Hematopoietic multipotent progenitor cell treated with erythropoietin and hydrocortisone succinate and interleukin-3 and kit ligand, for 15 days (in vitro differentiated cells): ENCODE measurements at regions not wholly inside any gene's neighbourhood (a gene's known extent, or its start where the extent isn't known, plus 50 kb on each side); places are given as distances from the start of the nearest gene placed in this dataset.
"Not testable (repeated sequence)": the region's sequence is repeated elsewhere in the genome, so short reads cannot be mapped to it uniquely, and the experiment has no call there.

Experiments
- DNase-seq: peaks from one replicate; pipeline ENCODE4 v3.0.0-alpha.2; 2015; ENCODE audit warnings: low spot score

DNA sequence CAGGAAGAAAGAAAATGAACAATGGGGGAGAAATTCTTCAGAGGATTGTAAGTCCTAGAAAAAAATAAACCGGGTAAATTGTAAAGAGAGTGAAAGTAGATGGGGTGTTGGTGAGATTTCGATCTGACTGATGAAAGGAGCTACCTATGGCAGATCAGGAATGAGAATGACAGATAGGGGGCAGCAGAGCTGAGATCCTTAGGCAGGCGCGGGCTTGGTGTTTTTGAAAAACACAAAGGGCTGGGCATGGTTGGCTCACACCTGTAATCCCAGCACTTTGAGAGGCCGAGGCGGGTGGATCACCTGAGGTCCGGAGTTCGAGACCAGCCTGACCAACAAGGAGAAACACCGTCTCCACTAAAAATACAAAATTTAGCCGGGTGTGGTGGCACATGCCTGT, 1468.6 kb upstream of the SLC10A2 start:
- no peak for DNase-seq

DNA sequence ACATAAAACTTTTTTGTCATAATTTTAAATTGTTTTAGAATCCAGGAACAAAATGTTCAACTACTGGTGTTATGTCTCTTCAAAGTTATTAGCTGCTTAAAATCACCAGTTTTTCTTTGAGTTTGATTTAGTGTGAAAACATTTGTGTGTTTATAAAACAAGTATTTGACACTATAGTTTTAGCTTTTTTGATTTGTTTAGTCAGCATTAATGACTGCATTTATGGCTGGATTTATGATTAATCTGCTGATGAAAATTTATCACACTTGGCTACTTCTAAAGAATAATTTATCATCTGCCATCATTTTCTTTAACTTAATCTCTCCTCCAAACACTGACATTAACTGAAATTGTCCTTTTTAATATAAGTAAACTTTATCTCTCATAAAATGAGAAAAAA, 1465.9 kb upstream of the SLC10A2 start:
- DNase-seq = no peak

DNA sequence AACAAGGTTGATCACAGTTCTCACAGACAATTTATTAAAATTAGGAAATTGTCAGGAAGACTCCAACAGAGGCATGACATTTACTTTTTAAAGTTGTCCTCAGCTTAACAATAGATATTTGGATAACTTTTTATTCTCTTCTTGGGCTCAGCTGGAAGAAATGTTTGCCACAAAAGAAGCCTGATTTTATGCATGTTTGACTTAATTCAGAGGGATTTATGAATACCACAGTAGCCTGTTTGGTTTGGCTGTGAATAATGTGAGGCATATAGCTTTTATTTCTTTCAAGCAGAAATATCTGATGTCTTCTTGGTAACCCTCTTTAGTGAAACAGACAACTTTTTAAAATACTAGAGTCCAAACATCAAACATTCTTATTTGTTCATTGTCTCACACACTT, 1464.5 kb upstream of the SLC10A2 start:
- no peak for DNase-seq

DNA sequence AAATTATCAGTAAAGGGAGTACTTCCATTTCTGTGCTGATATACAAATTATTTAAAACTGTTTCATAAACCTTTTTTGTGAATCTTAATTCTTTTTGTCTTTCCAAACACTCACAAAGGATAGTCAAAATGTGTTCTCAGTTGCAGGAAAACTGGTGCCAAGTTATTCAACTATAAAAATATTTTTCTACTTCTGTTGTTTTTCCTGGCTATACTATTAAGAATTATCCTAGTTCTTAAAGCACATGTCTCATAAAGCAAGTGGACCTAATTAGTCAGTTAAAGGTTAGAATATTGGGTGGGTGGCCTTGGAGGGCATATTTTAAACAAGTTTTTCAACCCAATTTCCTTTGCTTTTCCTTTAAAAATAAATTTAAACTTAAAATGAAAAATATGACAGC, 1460.3 kb upstream of the SLC10A2 start:
- no peak for DNase-seq

DNA sequence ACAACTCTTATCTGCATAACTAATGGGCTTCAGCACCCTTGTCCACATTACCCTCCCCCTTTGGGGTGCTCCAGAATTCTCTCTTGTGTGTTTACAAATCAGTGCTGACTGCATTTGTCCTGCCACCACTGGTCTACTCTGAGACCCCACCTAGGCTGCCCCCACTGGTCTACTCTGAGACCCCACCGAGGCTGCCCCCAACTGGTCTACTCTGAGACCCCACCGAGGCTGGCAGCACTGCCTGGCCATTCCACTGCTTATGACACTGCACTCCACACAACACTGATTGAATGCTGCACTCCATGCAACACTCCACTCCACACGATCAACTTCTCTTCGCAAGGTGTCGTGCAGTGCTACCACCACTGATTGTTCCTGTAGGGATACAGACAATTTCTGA, 1459.2 kb upstream of the SLC10A2 start:
- no peak for DNase-seq

DNA sequence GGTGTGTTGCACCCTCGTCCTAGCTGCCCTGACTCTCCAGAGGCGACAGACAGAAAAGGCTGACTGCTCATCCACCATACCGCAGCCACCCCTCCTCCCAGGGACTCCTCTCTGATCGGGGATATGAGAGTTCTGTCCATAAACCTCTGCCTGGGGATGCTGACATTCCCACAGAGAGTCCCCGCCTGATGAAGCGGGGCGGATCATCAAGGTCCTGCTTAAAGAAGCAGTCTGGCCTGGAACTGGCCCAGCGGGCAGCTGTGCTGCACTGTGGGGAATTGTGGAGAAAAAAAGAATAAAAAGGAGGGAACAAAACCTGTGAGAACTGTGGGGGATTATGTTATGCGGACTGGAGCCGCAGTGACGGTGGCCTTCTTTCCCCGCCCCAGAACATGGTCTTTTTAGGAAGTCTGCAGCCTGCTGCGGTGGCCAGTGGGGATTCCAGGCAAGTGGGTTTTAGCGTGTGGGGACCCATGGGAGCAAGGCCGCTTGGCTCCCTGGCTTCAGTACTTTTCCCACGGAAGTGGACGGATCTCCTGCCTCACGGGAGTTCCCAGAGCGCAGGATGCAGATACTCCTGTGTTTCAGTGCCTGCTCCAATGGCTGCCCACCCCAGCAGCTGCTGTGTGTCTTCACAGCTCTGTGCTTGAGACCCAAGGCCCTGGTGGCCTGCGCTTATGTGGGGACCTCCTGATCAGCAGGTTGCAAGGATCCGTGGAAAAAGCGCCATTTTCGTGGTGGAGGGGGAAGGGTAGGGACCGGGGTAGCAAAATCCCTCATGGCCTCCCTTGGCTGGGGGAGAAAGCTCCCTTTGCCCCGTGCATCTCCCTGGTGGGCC, 1456.2 kb upstream of the SLC10A2 start:
- DNase-seq = no peak

DNA sequence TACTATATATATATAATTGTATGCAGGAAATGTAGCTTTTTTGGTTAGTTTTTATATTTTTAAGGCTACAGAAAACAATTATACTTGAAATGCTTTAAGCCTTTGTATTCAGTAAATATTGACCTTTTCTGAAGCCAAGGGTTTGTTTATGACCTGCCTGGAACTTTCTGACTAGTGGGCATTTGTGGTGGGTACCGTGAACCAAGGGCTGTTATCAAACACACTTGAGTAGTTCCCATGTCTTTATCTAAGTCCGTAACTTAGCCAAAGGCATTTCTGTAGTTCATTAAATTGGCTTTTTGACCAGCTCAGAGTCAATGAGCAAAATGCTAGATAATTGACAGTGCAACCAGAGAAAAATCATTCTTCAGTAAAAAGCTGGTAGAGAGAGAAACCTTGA, 1444.2 kb upstream of the SLC10A2 start:
- no peak for DNase-seq

DNA sequence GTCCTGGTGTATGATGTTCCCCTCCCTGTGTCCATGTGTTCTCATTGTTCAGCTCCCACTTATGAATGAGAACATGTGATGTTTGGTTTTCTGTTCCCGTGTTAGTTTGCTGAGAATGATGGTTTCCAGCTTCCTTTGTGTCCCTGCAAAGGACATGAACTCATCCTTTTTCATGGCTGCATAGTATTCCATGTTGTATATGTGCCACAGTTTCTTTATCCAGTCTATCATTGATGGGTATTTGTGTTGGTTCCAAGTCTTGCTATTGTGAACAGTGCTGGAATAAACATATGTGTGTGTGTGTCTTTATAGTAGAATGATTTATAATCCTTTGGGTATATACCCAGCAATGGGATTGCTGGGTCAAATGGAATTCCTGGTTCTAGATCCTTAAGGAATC, 1427.3 kb upstream of the SLC10A2 start:
- not testable (repeated sequence) for DNase-seq

DNA sequence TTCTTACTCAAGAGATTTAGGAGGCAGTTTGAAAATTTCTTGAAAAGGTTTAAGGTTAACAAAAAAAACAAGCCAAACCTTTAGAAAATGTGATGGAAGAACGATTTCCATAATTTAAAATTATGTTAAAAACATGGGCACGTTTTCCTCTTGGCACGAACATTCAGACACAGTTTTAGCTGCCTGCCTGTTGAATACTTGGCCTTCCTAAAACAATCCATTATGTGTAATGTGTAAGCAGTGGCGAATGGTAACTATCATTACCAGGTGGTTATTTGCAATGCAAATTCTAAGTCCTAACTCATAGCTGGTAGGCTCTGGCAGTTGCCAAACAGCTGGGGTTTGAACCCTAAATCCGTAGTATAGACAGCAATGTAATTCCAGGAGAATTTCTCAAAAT, 1425.7 kb upstream of the SLC10A2 start:
- DNase-seq = no peak

DNA sequence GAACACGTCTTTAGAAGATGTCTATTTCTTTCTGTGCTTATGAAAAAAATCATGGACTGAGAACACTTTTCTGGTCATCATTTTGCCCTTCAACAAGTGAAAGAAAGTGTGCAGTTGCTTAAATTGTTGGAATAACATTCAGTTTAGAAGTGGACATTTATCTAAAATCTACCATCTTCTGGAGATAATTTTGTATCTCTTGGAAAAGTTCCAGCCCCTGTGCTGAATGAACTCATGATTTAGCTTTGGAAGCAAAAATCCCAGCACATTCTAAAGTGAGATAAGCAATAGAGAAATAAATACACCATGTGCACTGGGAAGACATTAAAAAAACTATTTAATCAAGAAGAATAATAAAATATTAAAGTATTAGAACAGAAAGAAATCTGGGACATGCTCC, 1420.8 kb upstream of the SLC10A2 start:
- no peak for DNase-seq

DNA sequence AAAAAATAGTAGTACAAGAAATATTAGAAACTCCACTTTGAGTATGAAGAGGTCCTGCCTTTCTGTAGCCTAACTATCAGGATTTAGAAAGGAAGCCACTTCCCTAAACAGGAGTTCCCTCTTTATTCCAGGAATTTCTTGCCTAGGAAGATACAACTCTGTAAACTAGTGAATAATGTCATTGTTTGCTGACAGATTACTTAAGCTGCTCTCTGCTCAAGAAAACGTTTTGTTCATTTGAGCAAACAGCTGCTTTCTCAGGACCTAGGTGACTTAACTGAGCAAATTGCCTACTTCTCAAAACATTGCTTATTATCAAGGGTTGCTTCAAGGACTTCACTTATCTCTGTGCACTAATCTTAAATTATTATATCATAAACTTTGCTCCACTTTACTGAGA, 1419.4 kb upstream of the SLC10A2 start:
- no peak for DNase-seq

DNA sequence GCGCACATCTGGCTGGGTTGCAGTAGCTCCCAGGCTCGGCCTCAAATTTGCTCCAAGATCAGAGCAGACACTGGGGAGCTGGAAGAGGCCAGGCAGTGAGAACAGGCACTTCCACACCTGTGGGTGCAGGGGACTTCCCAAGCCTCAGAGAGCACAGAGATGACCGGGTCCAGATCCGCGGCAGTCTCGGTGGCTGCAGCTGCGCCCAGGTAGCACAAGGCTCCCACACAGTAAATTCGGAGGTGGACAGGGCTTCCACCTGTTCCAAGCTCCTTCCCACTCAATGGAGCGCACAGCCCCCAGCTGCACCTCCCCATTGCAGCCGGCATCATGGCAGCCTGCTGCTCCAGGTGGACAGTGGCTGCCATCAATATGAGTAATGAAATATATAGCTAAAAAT, 1417.4 kb upstream of the SLC10A2 start:
- no peak for DNase-seq

DNA sequence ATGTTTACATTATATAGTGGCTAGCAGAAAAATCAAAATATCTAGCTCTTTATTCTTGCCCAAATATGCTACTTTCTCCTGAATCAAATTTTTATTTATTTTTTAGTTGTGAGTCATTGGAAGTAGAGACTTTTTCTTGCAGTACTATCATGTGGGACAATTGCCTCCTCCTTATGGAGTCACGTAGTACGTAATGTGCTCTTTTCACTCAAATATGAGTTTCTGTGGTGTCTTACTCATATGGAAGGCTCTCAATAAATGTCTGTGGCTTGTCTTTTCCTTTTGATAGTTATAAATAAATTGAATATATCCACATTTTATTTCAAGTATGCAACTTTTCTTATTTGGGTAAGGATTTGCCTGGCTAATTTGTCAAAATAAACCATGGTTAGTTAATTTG, 1411.0 kb upstream of the SLC10A2 start:
- no peak for DNase-seq

DNA sequence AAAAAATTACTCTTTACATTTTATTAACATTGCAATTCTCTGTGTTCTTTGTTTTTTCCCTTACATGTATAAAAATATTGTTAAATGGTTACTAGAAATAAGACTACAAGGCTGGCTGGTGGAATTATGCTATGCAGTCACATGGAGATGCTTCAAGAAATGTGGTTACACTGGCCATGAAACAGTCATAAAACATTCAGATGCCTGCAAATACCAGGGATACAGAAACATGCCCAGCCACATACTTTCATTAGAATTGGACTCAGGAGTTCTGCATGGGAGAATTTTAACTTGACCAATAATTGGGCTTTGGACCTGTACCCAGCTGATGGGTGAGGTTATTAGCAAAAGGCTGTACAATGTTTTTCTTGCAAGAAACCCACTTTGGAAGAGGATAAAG, 1407.7 kb upstream of the SLC10A2 start:
- DNase-seq = no peak

DNA sequence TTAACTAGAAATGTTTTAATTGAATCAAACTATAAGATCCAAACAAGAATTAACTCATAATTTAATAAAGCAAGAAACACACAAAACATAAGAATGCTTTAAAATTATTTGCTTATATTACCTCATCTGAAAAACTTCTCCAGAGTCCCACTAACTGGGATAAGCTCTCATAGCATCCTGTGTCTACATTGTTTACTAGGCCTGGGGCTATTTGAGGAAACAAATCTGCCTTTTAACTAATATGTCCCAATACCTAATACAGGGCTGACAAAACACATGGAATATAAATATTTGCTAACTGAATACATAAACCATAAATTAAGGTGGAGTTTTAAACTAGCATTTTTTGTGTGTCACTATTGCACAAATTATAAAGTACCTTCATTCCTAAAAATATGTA, 1399.8 kb upstream of the SLC10A2 start:
- DNase-seq = no peak

DNA sequence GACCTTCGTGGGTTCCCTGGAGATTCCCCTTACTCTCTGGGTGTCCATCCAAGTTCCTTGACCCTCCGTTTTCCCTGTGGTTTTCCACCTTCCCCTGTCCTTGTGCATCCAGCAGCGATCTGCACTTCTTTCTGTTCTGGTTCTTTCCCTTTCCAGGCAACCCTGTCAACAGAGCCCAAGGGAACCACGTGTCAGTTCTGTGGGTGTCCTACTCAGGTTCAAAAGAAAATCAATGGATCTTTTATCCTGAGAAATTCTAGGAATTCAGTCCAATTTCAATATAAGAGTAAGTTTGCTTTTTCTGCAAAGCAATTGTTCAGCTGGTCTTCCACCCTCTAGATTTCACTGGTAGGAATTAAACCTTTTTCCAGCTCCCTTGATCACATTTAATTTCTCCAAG, 1394.8 kb upstream of the SLC10A2 start:
- no peak for DNase-seq

DNA sequence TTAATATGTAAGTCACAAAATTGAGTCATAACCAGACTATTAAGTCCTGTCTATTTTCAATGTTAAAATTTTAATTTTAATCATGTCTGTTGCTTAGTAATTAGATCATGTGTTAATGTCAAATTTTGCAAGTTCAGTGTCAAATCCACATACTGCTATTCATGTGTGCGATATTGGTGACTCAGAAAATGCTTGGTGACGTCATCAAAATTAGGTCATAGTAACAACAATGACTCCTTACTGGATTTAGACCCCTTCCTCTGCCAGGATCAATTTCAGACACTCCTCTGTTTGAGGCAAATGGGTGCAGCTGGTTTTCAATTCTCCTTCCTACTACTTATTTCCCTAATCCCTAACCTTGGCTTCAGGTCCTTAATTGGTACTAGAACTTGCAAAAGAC, 1394.3 kb upstream of the SLC10A2 start:
- no peak for DNase-seq

DNA sequence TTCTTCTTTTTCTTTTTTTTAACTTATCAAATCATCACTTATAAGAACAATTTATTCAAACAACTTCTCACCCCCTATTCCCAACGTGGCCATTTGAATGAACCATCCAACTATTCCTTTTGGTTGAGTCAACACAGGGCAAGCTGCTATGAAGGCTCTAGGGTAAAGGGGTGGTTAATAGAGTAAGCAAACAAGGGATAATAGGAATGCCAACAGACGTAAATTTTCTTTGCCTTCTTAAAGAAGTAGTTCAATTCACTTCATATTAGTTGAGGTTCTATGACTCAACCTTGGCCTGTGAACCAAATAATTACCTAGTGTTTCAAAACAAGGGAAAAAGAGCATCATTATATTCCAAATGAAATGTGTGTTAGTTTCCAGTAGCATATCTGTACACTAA, 1383.8 kb upstream of the SLC10A2 start:
- no peak for DNase-seq

DNA sequence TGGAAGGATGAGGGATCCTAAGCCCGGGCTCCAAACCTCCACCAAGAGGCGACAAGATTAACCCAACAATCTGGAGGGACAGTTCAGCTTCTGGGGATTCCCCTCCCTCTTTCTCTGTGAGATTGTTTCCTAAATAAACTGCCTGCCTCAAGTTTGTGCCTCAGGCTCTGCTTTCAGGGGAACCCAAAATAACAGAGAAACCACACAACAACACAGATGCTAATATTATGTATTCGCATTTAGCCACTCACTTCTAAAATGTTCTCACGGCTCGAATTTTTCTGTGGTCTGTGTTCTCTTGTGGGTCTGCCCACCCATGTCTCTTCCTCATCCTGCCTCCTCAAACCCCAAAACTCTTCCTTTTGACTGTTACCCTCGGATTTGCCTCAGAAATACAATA, 1381.1 kb upstream of the SLC10A2 start:
- DNase-seq = no peak

DNA sequence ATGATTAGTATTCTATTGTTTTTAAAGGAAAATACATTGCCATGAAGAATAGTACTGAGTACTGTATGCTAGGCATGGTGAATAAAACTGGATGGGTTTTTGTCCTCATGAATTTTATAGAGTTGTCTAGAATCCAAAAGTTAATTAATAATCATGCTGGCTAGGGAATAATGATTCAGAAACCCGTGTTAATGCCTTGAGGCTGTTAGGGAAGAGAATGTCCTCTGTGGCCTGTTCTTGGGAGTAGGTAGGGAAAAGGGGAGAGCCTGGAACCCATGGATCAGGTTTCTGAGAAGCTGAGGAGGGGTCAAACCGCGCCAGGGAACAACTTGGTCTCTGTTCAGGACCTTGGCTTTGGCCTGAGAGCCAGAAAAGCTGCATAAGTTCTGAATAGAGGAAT, 1376.3 kb upstream of the SLC10A2 start:
- DNase-seq = no peak

DNA sequence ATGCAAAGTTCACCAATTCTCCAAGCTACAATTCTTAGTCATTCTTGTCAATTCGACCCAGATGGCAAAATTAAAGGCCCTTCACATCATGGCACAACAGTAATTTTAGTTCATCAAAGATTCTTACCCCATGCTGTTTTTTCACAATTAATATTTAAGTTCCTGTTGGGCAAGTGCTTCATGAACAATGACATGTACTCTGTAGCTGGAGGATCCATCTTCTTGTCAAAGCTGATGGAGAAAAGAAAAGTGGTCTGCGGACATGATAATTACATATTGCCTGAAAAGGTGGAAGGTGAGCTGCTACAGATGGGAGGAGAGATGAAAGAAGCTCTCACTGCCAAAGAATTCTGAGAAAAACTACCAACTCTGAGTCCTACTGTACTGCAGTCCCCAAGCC, 1370.3 kb upstream of the SLC10A2 start:
- no peak for DNase-seq

DNA sequence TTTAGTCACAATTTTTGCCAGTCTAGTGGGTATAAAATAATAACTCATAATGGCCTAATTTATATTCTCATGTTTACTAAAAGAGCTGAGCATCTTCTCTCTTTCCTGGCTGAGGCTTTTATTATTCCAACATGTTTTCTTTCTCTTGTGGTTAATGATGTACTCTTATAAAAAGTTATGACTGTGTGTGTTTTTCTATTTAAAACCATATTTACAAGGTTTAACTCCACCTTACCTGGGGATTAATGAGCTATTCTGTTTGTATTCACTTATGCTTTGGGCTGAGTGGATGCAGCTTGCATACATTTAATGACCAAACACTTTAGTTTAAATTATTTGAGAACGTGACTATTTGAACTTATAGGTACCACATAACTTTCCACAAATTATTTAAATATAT, 1365.7 kb upstream of the SLC10A2 start:
- no peak for DNase-seq

DNA sequence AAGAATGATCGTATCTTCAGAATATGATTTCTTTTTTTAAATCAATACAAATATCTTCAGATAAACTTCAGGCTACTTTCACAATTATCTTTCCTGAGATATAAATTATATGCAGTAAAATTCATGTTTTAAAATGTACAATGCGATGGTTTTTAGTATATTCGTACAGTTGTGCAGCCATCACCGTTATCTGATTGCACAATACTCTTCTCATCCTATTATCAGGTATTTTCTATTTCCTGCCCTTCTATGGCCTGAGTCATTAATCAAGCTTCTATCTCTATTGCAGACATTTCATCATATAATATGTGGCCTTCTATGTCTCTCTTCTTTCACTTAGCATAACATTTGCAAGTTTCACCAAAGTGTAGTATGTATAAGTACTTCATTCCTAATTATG, 1360.2 kb upstream of the SLC10A2 start:
- no peak for DNase-seq

DNA sequence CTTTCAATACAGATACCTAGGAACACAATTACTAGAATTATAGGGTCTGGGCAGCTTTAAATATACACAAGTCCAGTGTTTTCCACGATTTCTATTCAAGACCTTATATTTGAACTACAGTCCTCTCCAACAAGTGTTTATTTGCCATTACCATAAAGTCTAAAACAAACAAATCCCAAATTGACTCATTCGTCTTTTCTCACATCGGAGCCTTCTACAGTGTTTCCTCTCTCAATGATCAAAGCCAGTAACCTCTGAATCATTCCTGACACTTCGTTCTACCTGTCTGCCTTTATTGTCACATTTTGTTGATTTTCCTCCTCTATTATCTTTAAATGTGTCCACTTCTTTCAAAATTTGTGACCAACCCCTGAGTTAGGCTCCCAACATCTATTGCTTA, 1356.5 kb upstream of the SLC10A2 start:
- DNase-seq = no peak

DNA sequence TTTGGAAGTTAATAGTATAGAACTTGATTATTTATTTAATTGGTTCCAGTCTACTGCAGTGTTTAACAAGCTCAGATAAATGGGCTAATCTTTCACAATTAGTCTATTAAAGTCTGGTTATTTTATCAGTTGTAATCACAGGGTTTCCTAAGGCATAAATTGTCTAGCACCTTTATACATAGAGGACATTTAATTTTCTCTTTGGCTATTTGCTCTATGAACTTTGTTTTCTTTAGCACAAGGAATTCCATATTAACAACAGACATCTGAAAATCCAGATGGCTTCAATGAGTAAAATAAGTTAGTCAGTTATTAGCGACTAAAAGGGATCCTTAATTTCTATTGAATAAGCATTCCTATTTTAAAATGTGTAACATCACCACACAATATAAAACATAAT, 1350.8 kb upstream of the SLC10A2 start:
- no peak for DNase-seq
